Keratinocyte (primary cell): ENCODE measurements at regions not wholly inside any gene's neighbourhood (a gene's known extent, or its start where the extent isn't known, plus 50 kb on each side); places are given as distances from the start of the nearest gene placed in this dataset.

Experiments
- DNase-seq: peaks from one replicate; pipeline ENCODE4 v3.0.0-alpha.2; 2011; ENCODE audit warnings: low read depth, missing footprints, low spot score
- FAIRE-seq: peaks from 2 replicates; lab custom pipeline; 2011; peaks lifted over from hg19 to GRCh38; lab: Jason Lieb, UNC
- H2AFZ ChIP-seq: 2 replicates; pipeline ENCODE4 v1.6.0; 2012; ENCODE audit warnings: low read length, control low read depth, inconsistent platforms; ENCODE audit not compliant: control insufficient read depth
- H3K27ac ChIP-seq: 2 replicates; pipeline ENCODE4 v1.5.1; 2011; ENCODE audit warnings: low read length; ENCODE audit not compliant: control insufficient read depth, insufficient read depth
- H3K27me3 ChIP-seq: 3 replicates; pipeline ENCODE4 v1.6.0; 2011; ENCODE audit warnings: low read length; ENCODE audit not compliant: control insufficient read depth, insufficient read depth; ENCODE audit errors: extremely low read depth
- H3K36me3 ChIP-seq, 2 experiments: 2 replicates in 1 of 2; 3 replicates in 1 of 2; pipeline ENCODE4 v1.5.1; 2011; ENCODE audit warnings: low read length in 2 of 2, mild to moderate bottlenecking in 1 of 2; ENCODE audit not compliant: control insufficient read depth in 2 of 2, insufficient read depth in 2 of 2; ENCODE audit errors: extremely low read depth in 1 of 2
- H3K4me1 ChIP-seq: 3 replicates; pipeline ENCODE4 v1.5.1; 2011; ENCODE audit warnings: low read length; ENCODE audit not compliant: control insufficient read depth, insufficient read depth; ENCODE audit errors: extremely low read depth
- H3K4me2 ChIP-seq: 3 replicates; pipeline ENCODE4 v1.6.0; 2011; ENCODE audit warnings: low read depth, low read length; ENCODE audit not compliant: control insufficient read depth, insufficient read depth; ENCODE audit errors: extremely low read depth
- H3K4me3 ChIP-seq, 3 experiments: fragments of 200-600 bp in 1 of 3; sonication (generic) in 1 of 3; 2 replicates in 2 of 3; 3 replicates in 1 of 3; pipeline ENCODE4 v1.5.1; 2011 to 2016; ENCODE audit warnings: low read length in 3 of 3, mild to moderate bottlenecking in 3 of 3, control low read depth in 2 of 3, inconsistent platforms in 1 of 3, low read depth in 1 of 3, mixed read lengths in 1 of 3, mixed run types in 1 of 3, moderate library complexity in 1 of 3; ENCODE audit not compliant: control insufficient read depth in 2 of 3, insufficient read depth in 2 of 3; ENCODE audit errors: extremely low read depth in 1 of 3
- H3K79me2 ChIP-seq: 2 replicates; pipeline ENCODE4 v1.6.0; 2012; ENCODE audit warnings: low read length; ENCODE audit not compliant: control insufficient read depth, insufficient read depth
- H3K9ac ChIP-seq: 3 replicates; pipeline ENCODE4 v1.6.0; 2011; ENCODE audit warnings: low read length; ENCODE audit not compliant: control insufficient read depth, insufficient read depth; ENCODE audit errors: extremely low read depth
- H3K9me1 ChIP-seq: 3 replicates; pipeline ENCODE4 v1.6.0; 2011; ENCODE audit warnings: low read length; ENCODE audit not compliant: control insufficient read depth, insufficient read depth; ENCODE audit errors: extremely low read depth
- H3K9me3 ChIP-seq: 2 replicates; pipeline ENCODE4 v1.5.1; 2012; ENCODE audit warnings: low read depth, low read length; ENCODE audit not compliant: control insufficient read depth
- H4K20me1 ChIP-seq: 3 replicates; pipeline ENCODE4 v1.6.0; 2011; ENCODE audit warnings: low read length; ENCODE audit not compliant: control insufficient read depth, insufficient read depth; ENCODE audit errors: extremely low read depth
- CTCF ChIP-seq, 3 experiments: IDR thresholded peaks in 1 of 3; conservative IDR thresholded peaks in 1 of 3; optimal IDR thresholded peaks in 1 of 3; 2 replicates in 2 of 3; 3 replicates in 1 of 3; pipeline versions ENCODE3 to v1.5.1; 2011; ENCODE audit warnings: low read length in 3 of 3, mild to moderate bottlenecking in 3 of 3, moderate library complexity in 2 of 3, control low read depth in 1 of 3, inconsistent platforms in 1 of 3; ENCODE audit not compliant: insufficient read depth in 2 of 3; ENCODE audit errors: extremely low read depth in 1 of 3
- EZH2 ChIP-seq: IDR thresholded peaks from one replicate; pipeline ENCODE4 v1.6.1; 2012; ENCODE audit warnings: inconsistent platforms, mild to moderate bottlenecking, low read length, moderate library complexity
- dilution Hi-C: fragments of 300-500 bp; cut with MboI; formaldehyde crosslinking; loops from one replicate; pipeline ENCODE4 v1.7.0; 2020; ENCODE audit warnings: low sequenced_read_pairs; ENCODE audit not compliant: extremely low pct_ligation_motif_present

- Histone ChIP-seq H3K4me3 (no peak overlapping the region), H3K9me1 (no peaks in the 10 kb centered on the region), H3K27me3 (no peaks in the 10 kb centered on the region), H2AFZ (no peak overlapping the region), H4K20me1 (no peaks in the 10 kb centered on the region), H3K9ac (no peak overlapping the region), H3K4me2 (no peak overlapping the region), H3K4me1 (no peaks in the 10 kb centered on the region), H3K27ac (no peak overlapping the region), H3K36me3 (no peaks in the 10 kb centered on the region), H3K79me2 (no peaks in the 10 kb centered on the region), H3K9me3 (no peaks in the 10 kb centered on the region)
- no peak for DNase-seq
- dilution Hi-C loops, result no loop called here
- FAIRE-seq, result no peak
- no peak for TF ChIP-seq CTCF (optimal IDR thresholded peaks at IDR 0.05 in 1 of 3, IDR thresholded peaks at IDR 0.05 in 1 of 3, conservative IDR thresholded peaks at IDR 0.05 in 1 of 3; ENCODE audit: extremely low read depth in 1 of 3, insufficient read depth in 2 of 3, low read length in 3 of 3)
Observed at GRCh38 chr21:21818898-21819297, 820.7 kb downstream of the NCAM2 start.

- FAIRE-seq (no peak), DNase-seq (no peak)
- Histone ChIP-seq H3K4me2 (no peak overlapping the region), H2AFZ (no peak overlapping the region), H3K27ac (no peak overlapping the region), H3K9me1 (no peaks in the 10 kb centered on the region), H3K4me3 (no peak overlapping the region), H3K4me1 (no peaks in the 10 kb centered on the region), H4K20me1 (no peaks in the 10 kb centered on the region), H3K36me3 (no peaks in the 10 kb centered on the region), H3K9ac (no peak overlapping the region), H3K79me2 (no peaks in the 10 kb centered on the region), H3K27me3 (no peaks in the 10 kb centered on the region), H3K9me3 (peaks cover 2% of the 10 kb centered on the region)
- dilution Hi-C loops, result no loop called here
- TF ChIP-seq EZH2 (no peak), CTCF (optimal IDR thresholded peaks at IDR 0.05 in 1 of 3, IDR thresholded peaks at IDR 0.05 in 1 of 3, conservative IDR thresholded peaks at IDR 0.05 in 1 of 3; ENCODE audit: extremely low read depth in 1 of 3, insufficient read depth in 2 of 3, low read length in 3 of 3) (no peak)
Observed at GRCh38 chr21:21828130-21828529, 829.9 kb downstream of the NCAM2 start.
